ENCODE measurements at regions not wholly inside any gene's neighbourhood (a gene's known extent, or its start where the extent isn't known, plus 50 kb on each side); places are given as distances from the start of the nearest gene placed in this dataset.

- peak overlapping the region; percentile 98 for H3K27ac Mint-ChIP-seq
- peaks cover 62% of the 10 kb centered on the region for H3K4me1 Mint-ChIP-seq
- TF ChIP-seq CTCF (IDR thresholded peaks at IDR 0.05; ENCODE audit: unreplicated experiment) = no peak
- peaks cover 8% of the 10 kb centered on the region for H3K36me3 Mint-ChIP-seq
- no peak for DNase-seq (ENCODE audit: low spot score in 2 of 2, unreplicated experiment in 2 of 2)
- H3K9me3 Mint-ChIP-seq = peaks cover 8% of the 10 kb centered on the region
- H3K4me3 Mint-ChIP-seq = no peak overlapping the region
- no peaks in the 10 kb centered on the region for H3K27me3 Mint-ChIP-seq (ENCODE audit: low read depth)
Observed at GRCh38 chr12:115001571-115002180, 317.7 kb upstream of the TBX3 start.

- DNase-seq (ENCODE audit: low spot score in 2 of 2, unreplicated experiment in 2 of 2) = no peak
- no peak overlapping the region for H3K4me3 Mint-ChIP-seq
- no peaks in the 10 kb centered on the region for H3K27me3 Mint-ChIP-seq (ENCODE audit: low read depth)
- no peak for TF ChIP-seq CTCF (IDR thresholded peaks at IDR 0.05; ENCODE audit: unreplicated experiment)
- peaks cover 4% of the 10 kb centered on the region for H3K36me3 Mint-ChIP-seq
- peaks cover 72% of the 10 kb centered on the region for H3K4me1 Mint-ChIP-seq
- peak overlapping the region; percentile 98 for H3K27ac Mint-ChIP-seq
- H3K9me3 Mint-ChIP-seq = peaks cover 5% of the 10 kb centered on the region
Observed at GRCh38 chr12:115000038-115000437, 316.1 kb upstream of the TBX3 start.

- H3K4me3 Mint-ChIP-seq = no peak overlapping the region
Observed at GRCh38 chr12:114998750-114999128, 314.8 kb upstream of the TBX3 start.

GRCh38 chr12:114998118-114998749, 314.3 kb upstream of the TBX3 start:
- H3K4me3 Mint-ChIP-seq = no peak overlapping the region
- DNase-seq (ENCODE audit: low spot score in 2 of 2, unreplicated experiment in 2 of 2) = no peak
- peaks cover 4% of the 10 kb centered on the region for H3K36me3 Mint-ChIP-seq
- H3K27ac Mint-ChIP-seq = peak overlapping the region; percentile 98
- H3K27me3 Mint-ChIP-seq (ENCODE audit: low read depth) = no peaks in the 10 kb centered on the region
- H3K9me3 Mint-ChIP-seq = peaks cover 5% of the 10 kb centered on the region
- H3K4me1 Mint-ChIP-seq = peaks cover 85% of the 10 kb centered on the region
- no peak for TF ChIP-seq CTCF (IDR thresholded peaks at IDR 0.05; ENCODE audit: unreplicated experiment)

More at GRCh38 chr12:114998750-114999128, 314.8 kb upstream of the TBX3 start:
- Mint-ChIP-seq H3K27ac (peak overlapping the region; percentile 98), H3K27me3 (ENCODE audit: low read depth) (no peaks in the 10 kb centered on the region), H3K9me3 (peaks cover 5% of the 10 kb centered on the region), H3K36me3 (peaks cover 4% of the 10 kb centered on the region), H3K4me1 (peaks cover 82% of the 10 kb centered on the region)
- no peak for DNase-seq (ENCODE audit: low spot score in 2 of 2, unreplicated experiment in 2 of 2)
- TF ChIP-seq CTCF (IDR thresholded peaks at IDR 0.05; ENCODE audit: unreplicated experiment) = no peak

- H3K4me3 Mint-ChIP-seq = no peak overlapping the region
- H3K9me3 Mint-ChIP-seq = peaks cover 5% of the 10 kb centered on the region
- no peak for TF ChIP-seq CTCF (IDR thresholded peaks at IDR 0.05; ENCODE audit: unreplicated experiment)
- H3K27me3 Mint-ChIP-seq (ENCODE audit: low read depth) = no peaks in the 10 kb centered on the region
- peaks cover 4% of the 10 kb centered on the region for H3K36me3 Mint-ChIP-seq
- peaks cover 88% of the 10 kb centered on the region for H3K4me1 Mint-ChIP-seq
- DNase-seq (ENCODE audit: low spot score in 2 of 2, unreplicated experiment in 2 of 2) = no peak
- peak overlapping the region; percentile 78 for H3K27ac Mint-ChIP-seq
Observed at GRCh38 chr12:114996382-114996781, 312.4 kb upstream of the TBX3 start.
